ENCODE measurements at regions not wholly inside any gene's neighbourhood (a gene's known extent, or its start where the extent isn't known, plus 50 kb on each side); places are given as distances from the start of the nearest gene placed in this dataset.
A peak's percentile ranks its signal among the peaks of the same experiment; 100 is the strongest.

GRCh38 chr9:78811622-78812276 lies 514.8 kb downstream of the PSAT1 start:
- no peak for ATAC-seq
- TF ChIP-seq CTCF (IDR thresholded peaks at IDR 0.05) = no peak
- intact Hi-C loops (cut with DNase I) = no loop called here
- Histone ChIP-seq H3K27me3 (no peaks in the 10 kb centered on the region), H3K9me3 (no peaks in the 10 kb centered on the region), H3K4me3 (no peak overlapping the region), H3K4me1 (no peaks in the 10 kb centered on the region), H3K36me3 (no peaks in the 10 kb centered on the region), H3K27ac (no peak overlapping the region)
- no peak for DNase-seq

GRCh38 chr9:78812665-78813064 lies 515.7 kb downstream of the PSAT1 start:
- H3K27ac ChIP-seq = no peak overlapping the region
- H3K4me1 ChIP-seq = no peaks in the 10 kb centered on the region
- DNase-seq (no peak), ATAC-seq (no peak)
- H3K9me3 ChIP-seq = no peaks in the 10 kb centered on the region
- intact Hi-C loops (cut with DNase I) = no loop called here
- TF ChIP-seq CTCF (IDR thresholded peaks at IDR 0.05) = no peak
- H3K27me3 ChIP-seq = no peaks in the 10 kb centered on the region
- H3K36me3 ChIP-seq = no peaks in the 10 kb centered on the region
- H3K4me3 ChIP-seq = no peak overlapping the region

- DNase-seq (no peak), ATAC-seq (no peak)
- no peaks in the 10 kb centered on the region for H3K36me3 ChIP-seq
- no peak overlapping the region for H3K27ac ChIP-seq
- intact Hi-C loops (cut with DNase I) = no loop called here
- no peak for TF ChIP-seq CTCF (IDR thresholded peaks at IDR 0.05)
- H3K4me3 ChIP-seq = no peak overlapping the region
- H3K27me3 ChIP-seq = no peaks in the 10 kb centered on the region
- no peaks in the 10 kb centered on the region for H3K4me1 ChIP-seq
- no peaks in the 10 kb centered on the region for H3K9me3 ChIP-seq
Observed at GRCh38 chr9:78813602-78814180, 516.8 kb downstream of the PSAT1 start.

- Histone ChIP-seq H3K4me1 (no peaks in the 10 kb centered on the region), H3K27ac (no peak overlapping the region), H3K9me3 (no peaks in the 10 kb centered on the region), H3K36me3 (no peaks in the 10 kb centered on the region), H3K4me3 (peak overlapping the region; percentile 22), H3K27me3 (no peaks in the 10 kb centered on the region)
- intact Hi-C loops (cut with DNase I) = no loop called here
- ATAC-seq = peak; percentile 60
- TF ChIP-seq CTCF (IDR thresholded peaks at IDR 0.05) = peak; percentile 76
- DNase-seq = no peak
Observed at GRCh38 chr9:78821126-78821822, 524.3 kb downstream of the PSAT1 start.

GRCh38 chr9:78826527-78826926 lies 529.6 kb downstream of the PSAT1 start:
- no peaks in the 10 kb centered on the region for H3K4me1 ChIP-seq
- intact Hi-C loops (cut with DNase I) = no loop called here
- ATAC-seq = no peak
- no peak for TF ChIP-seq CTCF (IDR thresholded peaks at IDR 0.05)
- no peaks in the 10 kb centered on the region for H3K36me3 ChIP-seq
- H3K9me3 ChIP-seq = no peaks in the 10 kb centered on the region
- H3K27me3 ChIP-seq = no peaks in the 10 kb centered on the region
- H3K4me3 ChIP-seq = no peak overlapping the region
- H3K27ac ChIP-seq = no peak overlapping the region
- no peak for DNase-seq

Data from upper lobe of right lung (tissue), 1 donor.